ENCODE measurements at regions not wholly inside any gene's neighbourhood (a gene's known extent, or its start where the extent isn't known, plus 50 kb on each side); places are given as distances from the start of the nearest gene placed in this dataset.

- H3K9me3 Mint-ChIP-seq = no peaks in the 10 kb centered on the region
- no peak overlapping the region for H3K27ac Mint-ChIP-seq
- H3K36me3 Mint-ChIP-seq = no peaks in the 10 kb centered on the region
- DNase-seq (ENCODE audit: low spot score in 2 of 2, unreplicated experiment in 2 of 2) = no peak
- no peaks in the 10 kb centered on the region for H3K4me1 Mint-ChIP-seq
- no peak for TF ChIP-seq CTCF (IDR thresholded peaks at IDR 0.05; ENCODE audit: unreplicated experiment)
- peaks cover 5% of the 10 kb centered on the region for H3K27me3 Mint-ChIP-seq (ENCODE audit: low read depth)
- no peak overlapping the region for H3K4me3 Mint-ChIP-seq
Measured at GRCh38 chr5:145111420-145111819, 723.7 kb downstream of the PRELID2 start.

- no peak for TF ChIP-seq CTCF (IDR thresholded peaks at IDR 0.05; ENCODE audit: unreplicated experiment)
- H3K27me3 Mint-ChIP-seq (ENCODE audit: low read depth) = peaks cover 5% of the 10 kb centered on the region
- H3K36me3 Mint-ChIP-seq = no peaks in the 10 kb centered on the region
- H3K9me3 Mint-ChIP-seq = no peaks in the 10 kb centered on the region
- H3K4me1 Mint-ChIP-seq = no peaks in the 10 kb centered on the region
- no peak for DNase-seq (ENCODE audit: low spot score in 2 of 2, unreplicated experiment in 2 of 2)
- H3K4me3 Mint-ChIP-seq = no peak overlapping the region
- no peak overlapping the region for H3K27ac Mint-ChIP-seq
Measured at GRCh38 chr5:145110834-145111233, 724.3 kb downstream of the PRELID2 start.

- H3K27ac Mint-ChIP-seq = no peak overlapping the region
- no peak for DNase-seq (ENCODE audit: low spot score in 2 of 2, unreplicated experiment in 2 of 2)
- peaks cover 5% of the 10 kb centered on the region for H3K27me3 Mint-ChIP-seq (ENCODE audit: low read depth)
- TF ChIP-seq CTCF (IDR thresholded peaks at IDR 0.05; ENCODE audit: unreplicated experiment) = no peak
- H3K4me1 Mint-ChIP-seq = no peaks in the 10 kb centered on the region
- no peaks in the 10 kb centered on the region for H3K9me3 Mint-ChIP-seq
- H3K36me3 Mint-ChIP-seq = no peaks in the 10 kb centered on the region
- no peak overlapping the region for H3K4me3 Mint-ChIP-seq
Measured at GRCh38 chr5:145110181-145110580, 725.0 kb downstream of the PRELID2 start.

GRCh38 chr5:145105384-145105783 lies 729.8 kb downstream of the PRELID2 start:
- Mint-ChIP-seq H3K9me3 (no peaks in the 10 kb centered on the region), H3K27ac (no peak overlapping the region), H3K36me3 (no peaks in the 10 kb centered on the region), H3K4me3 (no peak overlapping the region), H3K27me3 (ENCODE audit: low read depth) (no peaks in the 10 kb centered on the region), H3K4me1 (no peaks in the 10 kb centered on the region)
- no peak for TF ChIP-seq CTCF (IDR thresholded peaks at IDR 0.05; ENCODE audit: unreplicated experiment)
- no peak for DNase-seq (ENCODE audit: low spot score in 2 of 2, unreplicated experiment in 2 of 2)

GRCh38 chr5:145104106-145104505 lies 731.0 kb downstream of the PRELID2 start:
- Mint-ChIP-seq H3K9me3 (no peaks in the 10 kb centered on the region), H3K36me3 (no peaks in the 10 kb centered on the region), H3K27ac (no peak overlapping the region), H3K4me3 (no peak overlapping the region), H3K27me3 (ENCODE audit: low read depth) (no peaks in the 10 kb centered on the region), H3K4me1 (no peaks in the 10 kb centered on the region)
- DNase-seq (ENCODE audit: low spot score in 2 of 2, unreplicated experiment in 2 of 2) = no peak
- TF ChIP-seq CTCF (IDR thresholded peaks at IDR 0.05; ENCODE audit: unreplicated experiment) = no peak

GRCh38 chr5:145101246-145101645 lies 733.9 kb downstream of the PRELID2 start:
- H3K27ac Mint-ChIP-seq = no peak overlapping the region

More at GRCh38 chr5:145101246-145101645, 733.9 kb downstream of the PRELID2 start:
- no peak for DNase-seq (ENCODE audit: low spot score in 2 of 2, unreplicated experiment in 2 of 2)
- Mint-ChIP-seq H3K27me3 (ENCODE audit: low read depth) (no peaks in the 10 kb centered on the region), H3K36me3 (no peaks in the 10 kb centered on the region), H3K4me1 (no peaks in the 10 kb centered on the region), H3K9me3 (peaks cover 17% of the 10 kb centered on the region), H3K4me3 (no peak overlapping the region)
- TF ChIP-seq CTCF (IDR thresholded peaks at IDR 0.05; ENCODE audit: unreplicated experiment) = no peak

All from mesothelial cell of epicardium (in vitro differentiated cells).